SH-SY5Y (cell line): ENCODE measurements at regions not wholly inside any gene's neighbourhood (a gene's known extent, or its start where the extent isn't known, plus 50 kb on each side); places are given as distances from the start of the nearest gene placed in this dataset.

ENCODE experiments used
- GATA2 ChIP-seq: IDR thresholded peaks from 2 replicates; pipeline ENCODE4 v1.6.1; 2011; ENCODE audit warnings: mild to moderate bottlenecking, low read depth, low read length
- GATA3 ChIP-seq: IDR thresholded peaks from 2 replicates; pipeline ENCODE4 v1.6.1; 2011; ENCODE audit warnings: low read depth, mild to moderate bottlenecking, low read length, moderate library complexity

DNA sequence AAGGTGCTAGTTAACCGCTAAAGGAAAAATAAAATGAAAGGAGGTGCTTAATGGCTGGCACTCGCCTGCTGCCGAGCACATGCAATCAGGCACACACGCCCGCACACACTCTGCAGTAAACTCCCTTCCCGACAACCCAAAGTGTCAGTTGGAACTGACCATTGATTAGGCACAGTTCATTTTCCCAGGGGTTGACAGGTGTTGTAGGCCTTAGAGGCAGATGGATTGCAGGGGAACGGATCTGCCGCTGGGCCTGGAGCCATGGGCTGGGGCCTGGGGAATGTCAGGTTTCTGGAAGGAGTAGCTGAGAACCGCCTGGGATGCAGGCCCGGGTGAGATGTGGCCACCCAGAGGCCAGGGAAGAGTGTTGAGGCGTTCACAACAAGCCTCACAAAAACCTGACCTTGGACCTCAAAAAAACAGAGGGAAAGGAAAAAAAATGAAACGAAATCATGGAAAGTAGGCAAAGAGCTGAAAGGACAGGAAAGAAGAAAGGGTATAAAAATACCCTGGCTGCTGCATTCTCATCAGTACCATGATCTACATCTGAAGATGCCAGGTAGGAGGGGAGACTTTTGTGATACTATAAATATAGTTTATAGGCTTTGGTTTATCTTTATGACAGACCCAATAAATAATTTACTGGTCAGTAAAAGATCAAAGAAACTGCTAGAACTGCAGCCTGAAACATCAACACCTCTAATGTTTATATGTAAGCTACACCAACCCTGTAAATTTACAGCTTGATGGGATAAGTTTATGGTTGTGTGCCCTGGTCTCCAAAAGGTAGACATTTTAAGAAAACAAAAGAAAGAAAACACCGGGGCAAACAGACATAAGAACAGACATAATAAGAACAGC, 313.4 kb downstream of the BUD13 start:
- no peak for TF ChIP-seq GATA2
- no peak for TF ChIP-seq GATA3
